GM23248 (cell line): ENCODE measurements at regions not wholly inside any gene's neighbourhood (a gene's known extent, or its start where the extent isn't known, plus 50 kb on each side); places are given as distances from the start of the nearest gene placed in this dataset.

Experiments
- DNase-seq: peaks from one replicate; pipeline ENCODE4 v3.0.0-alpha.2; 2015
- H2AFZ ChIP-seq: fragments of 200-600 bp; sonication (generic); 2 replicates; pipeline ENCODE4 v1.6.1; 2016; ENCODE audit warnings: antibody characterized with exemption
- H3F3A ChIP-seq: fragments of 200-600 bp; sonication (generic); 2 replicates; pipeline ENCODE4 v1.6.1; 2016; ENCODE audit warnings: mild to moderate bottlenecking, antibody characterized with exemption, mixed run types; ENCODE audit not compliant: insufficient read depth
- H3K27ac ChIP-seq: fragments of 200-600 bp; sonication (generic); 2 replicates; pipeline ENCODE4 v1.5.1; 2016; ENCODE audit warnings: mild to moderate bottlenecking
- H3K27me3 ChIP-seq: fragments of 200-600 bp; sonication (generic); replicated peaks from 2 replicates; pipeline ENCODE4 v1.6.1; 2016; ENCODE audit warnings: mild to moderate bottlenecking; ENCODE audit not compliant: insufficient read depth
- H3K36me3 ChIP-seq: fragments of 200-600 bp; sonication (generic); 2 replicates; pipeline ENCODE4 v1.6.1; 2016; ENCODE audit warnings: low read depth, mild to moderate bottlenecking
- H3K4me1 ChIP-seq: fragments of 200-600 bp; sonication (generic); 2 replicates; pipeline ENCODE4 v1.6.1; 2016; ENCODE audit warnings: mild to moderate bottlenecking; ENCODE audit not compliant: insufficient read depth
- H3K4me2 ChIP-seq: fragments of 200-600 bp; sonication (generic); one replicate; pipeline ENCODE4 v1.6.1; 2016; ENCODE audit warnings: mild to moderate bottlenecking; ENCODE audit not compliant: unreplicated experiment
- H3K4me3 ChIP-seq: fragments of 200-600 bp; sonication (generic); 2 replicates; pipeline ENCODE4 v1.5.1; 2016; ENCODE audit warnings: mild to moderate bottlenecking
- H3K79me2 ChIP-seq: fragments of 200-600 bp; sonication (generic); 2 replicates; pipeline ENCODE4 v1.6.1; 2016; ENCODE audit warnings: mild to moderate bottlenecking; ENCODE audit not compliant: insufficient read depth
- H3K9ac ChIP-seq: fragments of 200-600 bp; sonication (generic); 2 replicates; pipeline ENCODE4 v1.6.1; 2016; ENCODE audit warnings: mild to moderate bottlenecking
- H3K9me2 ChIP-seq: fragments of 200-600 bp; sonication (generic); 2 replicates; pipeline ENCODE4 v1.6.1; 2016; ENCODE audit warnings: mixed run types, mild to moderate bottlenecking, moderate library complexity; ENCODE audit not compliant: insufficient read depth
- H3K9me3 ChIP-seq: fragments of 200-600 bp; sonication (generic); one replicate; pipeline ENCODE4 v1.6.1; 2017; ENCODE audit warnings: low read depth
- H4K20me1 ChIP-seq: fragments of 200-600 bp; sonication (generic); 2 replicates; pipeline ENCODE4 v1.6.0; 2016; ENCODE audit not compliant: insufficient read depth
- EZH2 ChIP-seq: fragments of 200-600 bp; sonication (generic); IDR thresholded peaks from 2 replicates; pipeline ENCODE4 v1.6.1; 2018; ENCODE audit warnings: antibody characterized with exemption, mild to moderate bottlenecking; ENCODE audit not compliant: insufficient read depth, poor library complexity, severe bottlenecking
- EZH2phosphoT487 ChIP-seq: fragments of 200-600 bp; sonication (generic); IDR thresholded peaks from 2 replicates; pipeline ENCODE4 v1.6.1; 2018; ENCODE audit warnings: antibody characterized with exemption, moderate library complexity, mild to moderate bottlenecking, low read depth; ENCODE audit not compliant: insufficient read depth
- WGBS, 2 experiments: methylation state at CpG; one replicate each; pipeline ENCODE4 v1.1.6; 2015 to 2017; ENCODE audit warnings: low lambda C conversion rate in 2 of 2, low coverage in 1 of 2; ENCODE audit errors: missing lambda C conversion rate in 2 of 2; 5-methylcytosine and 5-hydroxymethylcytosine counted together
- in situ Hi-C: fragments of 300-500 bp; cut with MboI; formaldehyde crosslinking; loops from 2 replicates; pipeline ENCODE4 v1.15.0; 2020

- Histone ChIP-seq H3K4me3 (no peak overlapping the region), H2AFZ (no peak overlapping the region), H3F3A (no peaks in the 10 kb centered on the region), H3K36me3 (no peaks in the 10 kb centered on the region), H3K9ac (no peak overlapping the region), H4K20me1 (no peaks in the 10 kb centered on the region), H3K4me1 (no peaks in the 10 kb centered on the region), H3K27ac (no peak overlapping the region), H3K4me2 (no peak overlapping the region), H3K9me2 (no peaks in the 10 kb centered on the region), H3K27me3 (no peaks in the 10 kb centered on the region), H3K79me2 (no peaks in the 10 kb centered on the region), H3K9me3 (no peaks in the 10 kb centered on the region)
- DNase-seq = no peak
- in situ Hi-C loops = no loop called here
- 50 to 53% methylated on average over 3 of the region's 3 CpGs for WGBS, 2 experiments
- TF ChIP-seq EZH2phosphoT487 (no peak), EZH2 (no peak)
Observed at GRCh38 chr14:55944757-55945156, 173.5 kb upstream of the PELI2 start.

- WGBS, 2 experiments = 62% methylated on average over 2 of the region's 2 CpGs
- no peak for TF ChIP-seq EZH2
- TF ChIP-seq EZH2phosphoT487 = no peak
- Histone ChIP-seq H3K4me1 (no peaks in the 10 kb centered on the region), H4K20me1 (no peaks in the 10 kb centered on the region), H3K27ac (no peak overlapping the region), H3K79me2 (no peaks in the 10 kb centered on the region), H3K9me3 (no peaks in the 10 kb centered on the region), H3K27me3 (no peaks in the 10 kb centered on the region), H3K9me2 (no peaks in the 10 kb centered on the region), H3K4me3 (no peak overlapping the region), H3F3A (no peaks in the 10 kb centered on the region), H3K36me3 (no peaks in the 10 kb centered on the region), H3K9ac (no peak overlapping the region), H3K4me2 (no peak overlapping the region), H2AFZ (no peak overlapping the region)
- no peak for DNase-seq
- in situ Hi-C loops = no loop called here
Observed at GRCh38 chr14:55946231-55946630, 172.0 kb upstream of the PELI2 start.

- no peak overlapping the region for H3K9ac ChIP-seq
- no peak overlapping the region for H2AFZ ChIP-seq
- WGBS, 2 experiments = 76 to 82% methylated on average over 3 of the region's 3 CpGs
- DNase-seq = no peak
- H3K27me3 ChIP-seq = no peaks in the 10 kb centered on the region
- no peaks in the 10 kb centered on the region for H3K36me3 ChIP-seq
- H3K4me3 ChIP-seq = no peak overlapping the region
- H4K20me1 ChIP-seq = no peaks in the 10 kb centered on the region
- TF ChIP-seq EZH2 (no peak), EZH2phosphoT487 (no peak)
- H3K79me2 ChIP-seq = no peaks in the 10 kb centered on the region
- no peaks in the 10 kb centered on the region for H3K4me1 ChIP-seq
- no peak overlapping the region for H3K27ac ChIP-seq
- no peak overlapping the region for H3K4me2 ChIP-seq
- H3K9me2 ChIP-seq = no peaks in the 10 kb centered on the region
- no peaks in the 10 kb centered on the region for H3F3A ChIP-seq
- no peaks in the 10 kb centered on the region for H3K9me3 ChIP-seq
- in situ Hi-C loops = no loop called here
Observed at GRCh38 chr14:55948399-55948798, 169.8 kb upstream of the PELI2 start.

GRCh38 chr14:55949708-55950107 is 168.5 kb upstream of the PELI2 start:
- no peak overlapping the region for H3K4me3 ChIP-seq
- H2AFZ ChIP-seq = no peak overlapping the region
- H3F3A ChIP-seq = no peaks in the 10 kb centered on the region
- TF ChIP-seq EZH2 (no peak), EZH2phosphoT487 (no peak)
- WGBS, 2 experiments = 65 to 70% methylated on average over 3 of the region's 3 CpGs
- H3K4me2 ChIP-seq = no peak overlapping the region
- no peaks in the 10 kb centered on the region for H3K9me2 ChIP-seq
- no peak for DNase-seq
- no peak overlapping the region for H3K9ac ChIP-seq
- no peaks in the 10 kb centered on the region for H4K20me1 ChIP-seq
- no peaks in the 10 kb centered on the region for H3K36me3 ChIP-seq
- no peaks in the 10 kb centered on the region for H3K4me1 ChIP-seq
- H3K27ac ChIP-seq = no peak overlapping the region
- no peaks in the 10 kb centered on the region; the same call in 1 of the 2 replicates for H3K27me3 ChIP-seq
- in situ Hi-C loops = no loop called here
- H3K79me2 ChIP-seq = no peaks in the 10 kb centered on the region
- H3K9me3 ChIP-seq = no peaks in the 10 kb centered on the region

GRCh38 chr14:55950135-55950534 is 168.1 kb upstream of the PELI2 start:
- Histone ChIP-seq H3K4me3 (no peak overlapping the region), H3K9me2 (no peaks in the 10 kb centered on the region), H3K9ac (no peak overlapping the region), H3K36me3 (no peaks in the 10 kb centered on the region), H3K4me2 (no peak overlapping the region), H3K4me1 (no peaks in the 10 kb centered on the region), H3K79me2 (no peaks in the 10 kb centered on the region), H3K27ac (no peak overlapping the region), H3K27me3 (no peaks in the 10 kb centered on the region; the same call in 1 of the 2 replicates), H3K9me3 (no peaks in the 10 kb centered on the region), H3F3A (no peaks in the 10 kb centered on the region), H2AFZ (no peak overlapping the region), H4K20me1 (no peaks in the 10 kb centered on the region)
- DNase-seq = no peak
- WGBS, 2 experiments = 64 to 70% methylated on average over 7 of the region's 7 CpGs
- TF ChIP-seq EZH2phosphoT487 (no peak), EZH2 (no peak)
- in situ Hi-C loops = no loop called here
